HL-60 (cell line): ENCODE measurements at regions not wholly inside any gene's neighbourhood (a gene's known extent, or its start where the extent isn't known, plus 50 kb on each side); places are given as distances from the start of the nearest gene placed in this dataset.

ENCODE experiments used
- DNase-seq, 2 experiments: peaks; one replicate each; pipeline ENCODE4 v3.0.0-alpha.2; 2010 to 2020; ENCODE audit warnings: low read depth in 1 of 2, low spot score in 1 of 2
- H3K27ac ChIP-seq: fragments of 250-450 bp; sonication (Bioruptor Pico); replicated peaks from 2 replicates; pipeline ENCODE4 v1.5.1; 2020; ENCODE audit warnings: mild to moderate bottlenecking, moderate library complexity
- H3K27me3 ChIP-seq: fragments of 250-450 bp; sonication (Bioruptor Pico); 2 replicates; pipeline ENCODE4 v1.5.1; 2021; ENCODE audit warnings: mild to moderate bottlenecking, moderate library complexity; ENCODE audit not compliant: insufficient read depth, poor library complexity, severe bottlenecking
- H3K4me3 ChIP-seq: replicated peaks from 2 replicates; pipeline ENCODE4 v1.5.1; 2011; ENCODE audit warnings: mild to moderate bottlenecking, control low read depth, low read length; ENCODE audit not compliant: insufficient read depth
- CTCF ChIP-seq: IDR thresholded peaks from one replicate; pipeline ENCODE4 v1.5.1; 2011; ENCODE audit warnings: low read length, control low read depth, inconsistent platforms; ENCODE audit not compliant: insufficient read depth
- GABPA ChIP-seq: IDR thresholded peaks from 2 replicates; pipeline ENCODE4 v1.6.1; 2012; ENCODE audit warnings: low read depth
- POLR2AphosphoS5 ChIP-seq: IDR thresholded peaks from 2 replicates; pipeline ENCODE4 v1.6.1; 2012; ENCODE audit warnings: low read depth
- SPI1 ChIP-seq: IDR thresholded peaks from 2 replicates; pipeline ENCODE4 v1.6.1; 2012; ENCODE audit warnings: low read depth, mild to moderate bottlenecking, borderline replicate concordance
- TF ChIP-seq, protein P1 (sequence below): IDR thresholded peaks from 2 replicates; pipeline ENCODE4 v1.6.1; 2012; ENCODE audit warnings: low read depth; ENCODE audit not compliant: insufficient replicate concordance

DNA sequence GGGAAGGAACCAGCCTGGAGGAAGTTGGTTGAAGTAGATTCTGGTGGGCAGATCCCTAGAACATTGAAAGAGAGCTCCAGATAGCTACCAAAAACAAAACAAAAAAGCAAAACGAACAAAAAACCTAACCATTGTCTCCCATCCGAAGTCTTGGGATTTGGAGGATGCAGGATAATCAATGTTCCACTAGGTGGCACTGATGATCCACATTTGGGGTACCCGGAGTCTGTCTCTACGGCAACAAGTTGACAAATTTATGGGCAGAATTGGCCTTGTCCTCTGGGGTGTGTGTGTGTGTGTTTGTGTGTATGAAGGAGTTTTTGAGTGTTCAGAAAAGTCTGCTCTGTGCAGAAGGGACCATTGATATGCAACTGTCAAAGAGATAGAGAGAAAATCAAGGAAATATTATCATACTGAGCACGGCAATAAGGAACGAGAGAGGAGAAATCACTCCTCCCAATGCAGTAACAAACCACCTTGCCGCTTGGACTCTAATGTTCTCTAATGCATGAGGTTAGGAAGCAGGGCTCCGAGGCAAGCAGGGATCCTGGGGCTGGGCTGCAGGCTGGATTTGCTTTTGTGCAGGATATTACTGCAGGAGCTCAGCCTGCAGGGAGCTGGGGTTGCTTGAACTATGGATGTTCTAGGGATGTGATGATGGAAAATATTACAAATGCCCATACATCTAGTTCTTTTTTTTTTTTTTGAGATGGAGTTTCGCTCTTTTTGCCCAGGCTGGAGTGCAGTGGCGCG lies 59.8 kb upstream of the KLHL25 start:
- peaks cover 3% of the 10 kb centered on the region for H3K27me3 ChIP-seq
- TF ChIP-seq CTCF = peak; percentile 79
- TF ChIP-seq SPI1 = no peak
- TF ChIP-seq GABPA = no peak
- no peak overlapping the region for H3K27ac ChIP-seq
- no peak overlapping the region for H3K4me3 ChIP-seq
- peak in 1 of 2 experiments; percentile 52 for DNase-seq

GRCh38 chr15:85858586-85859375 lies 64.1 kb upstream of the KLHL25 start:
- Histone ChIP-seq H3K27ac (no peak overlapping the region), H3K27me3 (peaks cover 3% of the 10 kb centered on the region), H3K4me3 (no peak overlapping the region)
- TF ChIP-seq SPI1 (no peak), POLR2AphosphoS5 (no peak), CTCF (peak; percentile 60), GABPA (no peak)
- TF ChIP-seq, protein P1, sequence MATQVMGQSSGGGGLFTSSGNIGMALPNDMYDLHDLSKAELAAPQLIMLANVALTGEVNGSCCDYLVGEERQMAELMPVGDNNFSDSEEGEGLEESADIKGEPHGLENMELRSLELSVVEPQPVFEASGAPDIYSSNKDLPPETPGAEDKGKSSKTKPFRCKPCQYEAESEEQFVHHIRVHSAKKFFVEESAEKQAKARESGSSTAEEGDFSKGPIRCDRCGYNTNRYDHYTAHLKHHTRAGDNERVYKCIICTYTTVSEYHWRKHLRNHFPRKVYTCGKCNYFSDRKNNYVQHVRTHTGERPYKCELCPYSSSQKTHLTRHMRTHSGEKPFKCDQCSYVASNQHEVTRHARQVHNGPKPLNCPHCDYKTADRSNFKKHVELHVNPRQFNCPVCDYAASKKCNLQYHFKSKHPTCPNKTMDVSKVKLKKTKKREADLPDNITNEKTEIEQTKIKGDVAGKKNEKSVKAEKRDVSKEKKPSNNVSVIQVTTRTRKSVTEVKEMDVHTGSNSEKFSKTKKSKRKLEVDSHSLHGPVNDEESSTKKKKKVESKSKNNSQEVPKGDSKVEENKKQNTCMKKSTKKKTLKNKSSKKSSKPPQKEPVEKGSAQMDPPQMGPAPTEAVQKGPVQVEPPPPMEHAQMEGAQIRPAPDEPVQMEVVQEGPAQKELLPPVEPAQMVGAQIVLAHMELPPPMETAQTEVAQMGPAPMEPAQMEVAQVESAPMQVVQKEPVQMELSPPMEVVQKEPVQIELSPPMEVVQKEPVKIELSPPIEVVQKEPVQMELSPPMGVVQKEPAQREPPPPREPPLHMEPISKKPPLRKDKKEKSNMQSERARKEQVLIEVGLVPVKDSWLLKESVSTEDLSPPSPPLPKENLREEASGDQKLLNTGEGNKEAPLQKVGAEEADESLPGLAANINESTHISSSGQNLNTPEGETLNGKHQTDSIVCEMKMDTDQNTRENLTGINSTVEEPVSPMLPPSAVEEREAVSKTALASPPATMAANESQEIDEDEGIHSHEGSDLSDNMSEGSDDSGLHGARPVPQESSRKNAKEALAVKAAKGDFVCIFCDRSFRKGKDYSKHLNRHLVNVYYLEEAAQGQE = no peak
- peak in 1 of 2 experiments; percentile 68 for DNase-seq

DNA sequence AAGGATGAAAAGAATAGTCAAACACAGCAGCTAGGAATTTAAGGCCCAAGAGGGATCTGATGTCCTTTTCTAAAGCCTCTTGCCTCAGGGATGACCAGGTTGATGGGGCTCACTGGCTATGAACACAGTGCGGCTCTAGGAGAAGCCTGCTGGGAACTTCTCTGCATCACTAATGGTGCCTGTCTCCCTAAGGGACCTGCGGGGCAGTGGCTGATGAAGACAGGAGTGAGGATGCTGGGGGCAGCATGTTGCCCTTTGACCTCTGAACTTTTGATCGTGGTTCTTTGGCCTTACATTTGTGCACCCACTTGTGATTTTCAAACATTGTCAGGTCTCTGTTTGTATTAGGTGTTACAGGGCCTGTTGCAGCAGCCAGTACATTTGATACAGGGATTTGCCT lies 64.9 kb upstream of the KLHL25 start:
- Histone ChIP-seq H3K4me3 (no peak overlapping the region), H3K27ac (no peak overlapping the region), H3K27me3 (peaks cover 3% of the 10 kb centered on the region)
- DNase-seq = no peak
- TF ChIP-seq CTCF = no peak
- no peak for TF ChIP-seq POLR2AphosphoS5
- no peak for TF ChIP-seq SPI1
- TF ChIP-seq, protein P1 = no peak
- no peak for TF ChIP-seq GABPA
